Spleen (tissue), 11 donors: ENCODE measurements at regions not wholly inside any gene's neighbourhood (a gene's known extent, or its start where the extent isn't known, plus 50 kb on each side); places are given as distances from the start of the nearest gene placed in this dataset.
"Not testable (repeated sequence)": the region's sequence is repeated elsewhere in the genome, so short reads cannot be mapped to it uniquely, and the experiment has no call there.

Experiments
- DNase-seq: peaks from one replicate; pipeline ENCODE4 v3.0.0-alpha.2; 2020
- H3K27ac ChIP-seq, 8 donors: fragments of 200-600 bp; sonication (generic) in 7 of 8; 1 replicate in 4 of 8; 2 replicates in 4 of 8; pipeline versions ENCODE4 v1.5.0 to v1.8.0; 2016 to 2021; ENCODE audit warnings: inconsistent platforms in 4 of 8, mild to moderate bottlenecking in 4 of 8, moderate library complexity in 1 of 8
- H3K27me3 ChIP-seq, 7 donors: fragments of 200-600 bp; sonication (generic) in 6 of 7; replicated peaks in 1 of 7; 1 replicate in 4 of 7; 2 replicates in 3 of 7; pipeline versions ENCODE4 v1.5.0 to v1.8.0; 2016 to 2021; ENCODE audit warnings: inconsistent platforms in 3 of 7, mild to moderate bottlenecking in 1 of 7
- H3K36me3 ChIP-seq, 6 donors: fragments of 200-600 bp; sonication (generic) in 5 of 6; 1 replicate in 4 of 6; 2 replicates in 2 of 6; pipeline versions ENCODE4 v1.5.0 to v1.8.0; 2016 to 2021; ENCODE audit warnings: inconsistent platforms in 2 of 6
- H3K4me1 ChIP-seq, 6 donors: fragments of 200-600 bp; sonication (generic) in 5 of 6; 1 replicate in 3 of 6; 2 replicates in 3 of 6; pipeline versions ENCODE4 v1.5.0 to v1.8.0; 2016 to 2021; ENCODE audit warnings: inconsistent platforms in 3 of 6
- H3K4me3 ChIP-seq, 8 donors: fragments of 200-600 bp; sonication (generic) in 7 of 8; 1 replicate in 4 of 8; 2 replicates in 4 of 8; pipeline versions ENCODE4 v1.5.0 to v1.8.0; 2016 to 2021; ENCODE audit warnings: inconsistent platforms in 4 of 8, mild to moderate bottlenecking in 4 of 8, moderate library complexity in 2 of 8
- H3K9me3 ChIP-seq, 8 donors: fragments of 200-600 bp; sonication (generic) in 7 of 8; 1 replicate in 4 of 8; 2 replicates in 4 of 8; pipeline versions ENCODE4 v1.5.0 to v1.8.0; 2016 to 2021; ENCODE audit warnings: inconsistent platforms in 4 of 8
- CTCF ChIP-seq, 11 experiments: fragments of 200-600 bp in 7 of 11; fragments of 450-650 bp in 4 of 11; sonication (generic) in 4 of 11; IDR thresholded peaks in 8 of 11; conservative IDR thresholded peaks in 3 of 11; 1 replicate in 7 of 11; 2 replicates in 4 of 11; pipeline versions ENCODE4 v1.4.0 to v1.8.0; 2016 to 2021; ENCODE audit warnings: antibody characterized with exemption in 11 of 11, inconsistent platforms in 4 of 11, mild to moderate bottlenecking in 1 of 11
- POLR2A ChIP-seq, 3 donors: fragments of 450-650 bp; IDR thresholded peaks; one replicate each; pipeline ENCODE4 v1.5.1; 2017; ENCODE audit warnings: antibody characterized with exemption in 3 of 3, mild to moderate bottlenecking in 1 of 3
- POLR2AphosphoS5 ChIP-seq, 3 donors: sonication (generic); formaldehyde crosslinking; IDR thresholded peaks; one replicate each; pipeline ENCODE4 v1.5.1; 2017; ENCODE audit warnings: antibody characterized with exemption in 3 of 3
- WGBS, 5 donors: extraction: QIAGEN DNeasy Blood & Tissue Kit in 3 of 5; methylation state at CpG; one replicate each; pipeline versions ENCODE4 v1.1.5 to v1.1.7; 2013 to 2018; 5-methylcytosine and 5-hydroxymethylcytosine counted together
- intact Hi-C: fragments of 100-400 bp; cut with DNase I; formaldehyde crosslinking; loops from one replicate; pipeline ENCODE4 v1.15.0; 2023; ENCODE audit warnings: low total_unique reads
- donor health status: healthy with polysubstance abuse.
- donor health status: DM: no; HTN: no; CAD: no; lungs with moderate emphysema.
- donor health status: DM: no; HTN: no; CAD: no.
- donor health status: Bipolar disorder and iron deficiency.
- donor health status: healthy.
- donor health status: DM: no; HTN: no; CAD: no.
- donor health status: DM: yes; HTN: yes; CAD: no.

GRCh38 chr20:29445050-29445907 is 1812.2 kb upstream of the DEFB115 start:
- intact Hi-C loops, H3K36me3 ChIP-seq: not testable (repeated sequence)
- 32 to 53% (median 37%) methylated on average over 23 to 28 of the region's 28 CpGs for WGBS, 5 donors
- Histone ChIP-seq H3K4me1 (peaks cover 0 to 26% (median 0%) of the 10 kb centered on the region in 6 donors), H3K27ac (peak overlapping the region in 2 of 8 donors; percentile 11 to 53), H3K9me3 (peaks cover 0 to 20% (median 4%) of the 10 kb centered on the region in 8 donors), H3K27me3 (peaks cover 0 to 21% (median 0%) of the 10 kb centered on the region in 7 donors), H3K4me3 (peak overlapping the region in 3 of 8 donors; percentile 21 to 55 (median 46))
- TF ChIP-seq POLR2AphosphoS5 (IDR thresholded peaks at IDR 0.05) = peak in 1 of 3 donors; percentile 8
- DNase-seq = peak; percentile 73

GRCh38 chr20:29447517-29448484 is 1809.7 kb upstream of the DEFB115 start:
- Histone ChIP-seq H3K4me3 (peak overlapping the region in 1 of 8 donors; percentile 28), H3K9me3 (peaks cover 0 to 22% (median 4%) of the 10 kb centered on the region in 8 donors), H3K4me1 (peaks cover 0 to 26% (median 0%) of the 10 kb centered on the region in 6 donors), H3K27me3 (peaks cover 0 to 21% (median 0%) of the 10 kb centered on the region in 7 donors)
- DNase-seq, H3K36me3 ChIP-seq, intact Hi-C loops, H3K27ac ChIP-seq: not testable (repeated sequence)
- whole genome bisulfite sequencing, 5 donors = 44 to 68% (median 52%) methylated on average over 38 to 52 of the region's 52 CpGs

DNA sequence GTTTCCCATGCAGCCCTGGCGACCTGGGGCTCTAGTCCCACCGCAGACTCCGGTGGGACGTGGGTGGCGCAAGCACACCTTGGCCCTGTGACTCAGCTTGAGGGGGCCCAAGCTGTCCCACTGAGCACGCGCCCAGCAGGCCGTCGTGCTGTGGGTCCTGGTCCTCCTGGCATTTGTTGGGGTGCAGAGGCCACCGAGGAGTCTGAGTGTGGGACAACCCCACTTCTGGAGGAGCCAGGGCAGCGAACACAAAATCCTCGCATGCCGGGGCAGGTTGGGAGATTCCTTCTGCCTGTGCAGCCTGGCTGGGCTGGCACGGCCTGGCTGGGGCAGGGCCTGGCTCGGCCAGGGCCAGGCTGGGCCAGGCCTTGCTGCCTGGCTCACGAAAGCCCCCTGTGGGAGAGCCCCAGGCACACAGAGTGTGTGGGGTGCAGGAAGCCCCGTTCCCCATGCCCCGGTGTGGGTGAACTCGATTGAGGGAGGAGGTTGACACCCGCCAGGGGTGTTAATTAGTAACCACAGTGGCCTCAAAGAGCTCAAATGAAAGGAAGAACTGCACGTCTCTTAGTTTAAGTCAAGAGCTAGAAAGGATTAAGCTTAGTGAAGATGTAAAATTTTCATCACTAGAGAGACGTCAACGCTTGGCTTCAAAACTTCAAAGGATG is 1808.5 kb upstream of the DEFB115 start:
- DNase-seq = no peak
- Histone ChIP-seq H3K4me3 (no peak overlapping the region), H3K36me3 (no peaks in the 10 kb centered on the region), H3K27me3 (peaks cover 0 to 21% (median 0%) of the 10 kb centered on the region in 7 donors), H3K4me1 (peaks cover 0 to 15% (median 0%) of the 10 kb centered on the region in 6 donors), H3K9me3 (peaks cover 0 to 22% (median 4%) of the 10 kb centered on the region in 8 donors), H3K27ac (no peak overlapping the region)
- intact Hi-C loops = no loop called here
- TF ChIP-seq POLR2AphosphoS5 (IDR thresholded peaks at IDR 0.05) = no peak
- TF ChIP-seq CTCF (IDR thresholded peaks at IDR 0.05 in 8 of 11, conservative IDR thresholded peaks at IDR 0.05 in 3 of 11) = no peak
- no peak for TF ChIP-seq POLR2A (IDR thresholded peaks at IDR 0.05)
- 70 to 82% (median 79%) methylated on average over 9 to 23 of the region's 23 CpGs for WGBS, 5 donors

GRCh38 chr20:29452186-29452585 is 1805.3 kb upstream of the DEFB115 start:
- Histone ChIP-seq H3K4me1 (no peaks in the 10 kb centered on the region), H3K36me3 (no peaks in the 10 kb centered on the region), H3K27ac (no peak overlapping the region), H3K27me3 (peaks cover 0 to 19% (median 0%) of the 10 kb centered on the region in 7 donors), H3K4me3 (no peak overlapping the region), H3K9me3 (peaks cover 0 to 22% (median 4%) of the 10 kb centered on the region in 8 donors)
- no peak for TF ChIP-seq POLR2A (IDR thresholded peaks at IDR 0.05)
- TF ChIP-seq POLR2AphosphoS5 (IDR thresholded peaks at IDR 0.05) = no peak
- TF ChIP-seq CTCF (IDR thresholded peaks at IDR 0.05 in 8 of 11, conservative IDR thresholded peaks at IDR 0.05 in 3 of 11) = no peak
- intact Hi-C loops = no loop called here
- no peak for DNase-seq
- WGBS, 5 donors = 61 to 70% (median 68%) methylated on average over 7 to 8 of the region's 8 CpGs

- H3K4me1 ChIP-seq, intact Hi-C loops, DNase-seq, H3K9me3 ChIP-seq, H3K27me3 ChIP-seq, H3K4me3 ChIP-seq, H3K27ac ChIP-seq, H3K36me3 ChIP-seq: not testable (repeated sequence)
- 48 to 66% (median 57%) methylated on average over 7 of the region's 7 CpGs for WGBS, 5 donors
Measured at GRCh38 chr20:29456987-29457693, 1800.3 kb upstream of the DEFB115 start.
